Activated CD8-positive, alpha-beta memory T cell treated with anti-CD3 and anti-CD28 coated beads, Interleukin-2, amount 10 ng/mL, durations not matched to agents 7 days and 5 days (primary cell): ENCODE measurements at regions not wholly inside any gene's neighbourhood (a gene's known extent, or its start where the extent isn't known, plus 50 kb on each side); places are given as distances from the start of the nearest gene placed in this dataset.
"Not testable (repeated sequence)": the region's sequence is repeated elsewhere in the genome, so short reads cannot be mapped to it uniquely, and the experiment has no call there.

Experiments
- ATAC-seq: fragments of 150-1000 bp; cut with Tn5 transposase; one replicate; pipeline ENCODE4 v1.10.0; 2021; ENCODE audit warnings: moderate library complexity
- CTCF ChIA-PET: fragments of 350-600 bp; sonication (Branson Sonifier 250); formaldehyde crosslinking; loops from one replicate; lab custom pipeline; 2021; ENCODE audit warnings: antibody characterized with exemption; lab: Charles Lee
- DNase-seq: peaks from one replicate; pipeline ENCODE4 v3.0.0-alpha.2; 2020
- H3K27ac Mint-ChIP-seq: one replicate; pipeline ENCODE4 v1.8.0; 2021; ENCODE audit warnings: mild to moderate bottlenecking, mixed read lengths
- H3K27me3 Mint-ChIP-seq: one replicate; pipeline ENCODE4 v1.8.0; 2021; ENCODE audit warnings: mixed read lengths
- H3K36me3 Mint-ChIP-seq: one replicate; pipeline ENCODE4 v1.8.0; 2021; ENCODE audit warnings: mild to moderate bottlenecking, mixed read lengths
- H3K4me1 Mint-ChIP-seq: one replicate; pipeline ENCODE4 v1.8.0; 2021; ENCODE audit warnings: mixed read lengths
- H3K4me3 Mint-ChIP-seq: one replicate; pipeline ENCODE4 v1.8.0; 2021; ENCODE audit warnings: mild to moderate bottlenecking, moderate library complexity, mixed read lengths
- H3K9me3 Mint-ChIP-seq: one replicate; pipeline ENCODE4 v1.8.0; 2022; ENCODE audit warnings: low read depth, mixed read lengths

DNA sequence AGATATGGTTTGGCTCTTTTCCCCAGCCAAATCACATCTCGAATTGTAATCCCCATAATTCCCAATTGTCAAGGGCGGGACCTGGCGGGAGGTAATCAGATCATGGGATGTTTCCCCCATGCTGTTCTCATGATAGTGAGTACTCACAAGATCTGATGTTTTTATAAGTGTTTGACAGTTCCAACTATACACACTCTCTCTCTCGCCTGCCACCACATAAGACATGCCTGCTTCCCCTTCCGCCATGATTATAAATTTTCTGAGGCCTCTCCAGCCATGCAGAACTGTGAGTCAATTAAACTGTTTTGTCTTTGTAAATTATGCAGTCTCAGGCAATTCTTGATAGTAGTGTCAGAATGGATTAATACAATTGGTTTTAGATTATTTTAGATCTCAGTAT, 475.7 kb upstream of the CYLC2 start:
- DNase-seq (no peak), ATAC-seq (no peak)
- Mint-ChIP-seq H3K27ac (no peak overlapping the region), H3K9me3 (peaks cover 4% of the 10 kb centered on the region), H3K27me3 (no peaks in the 10 kb centered on the region), H3K4me1 (no peaks in the 10 kb centered on the region), H3K36me3 (no peaks in the 10 kb centered on the region), H3K4me3 (no peak overlapping the region)
- CTCF ChIA-PET: no interaction called here

- H3K36me3 Mint-ChIP-seq: no peaks in the 10 kb centered on the region
- ATAC-seq (no peak), DNase-seq (no peak)
- H3K4me3 Mint-ChIP-seq: no peak overlapping the region
- peaks cover 7% of the 10 kb centered on the region for H3K9me3 Mint-ChIP-seq
- H3K4me1 Mint-ChIP-seq: no peaks in the 10 kb centered on the region
- H3K27me3 Mint-ChIP-seq: no peaks in the 10 kb centered on the region
- no peak overlapping the region for H3K27ac Mint-ChIP-seq
- CTCF ChIA-PET: no interaction called here
These were observed 476.8 kb upstream of the CYLC2 start for GRCh38 chr9:102518324-102518723.

DNA sequence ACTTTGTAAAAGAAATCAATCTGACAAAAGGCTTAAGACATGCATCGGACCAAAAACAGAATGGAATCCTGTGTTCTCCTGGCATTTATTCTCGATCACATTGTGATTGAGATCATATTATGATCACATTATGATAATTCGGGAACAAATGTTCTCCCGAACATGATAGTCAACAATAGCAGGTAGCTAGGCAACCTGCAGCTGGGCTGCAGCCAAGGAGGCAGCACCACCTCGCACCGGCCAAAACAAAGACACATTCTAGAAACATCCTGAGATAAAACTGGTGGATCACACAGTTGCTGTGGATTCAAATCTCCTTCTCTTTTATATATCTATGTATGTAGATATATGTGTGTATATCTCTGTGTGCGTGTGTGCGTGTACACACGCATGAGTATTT, 480.6 kb upstream of the CYLC2 start:
- H3K9me3 Mint-ChIP-seq: peaks cover 5% of the 10 kb centered on the region
- no peaks in the 10 kb centered on the region for H3K27me3 Mint-ChIP-seq
- no peaks in the 10 kb centered on the region for H3K4me1 Mint-ChIP-seq
- no peak for ATAC-seq
- H3K27ac Mint-ChIP-seq: no peak overlapping the region
- H3K36me3 Mint-ChIP-seq: no peaks in the 10 kb centered on the region
- no peak overlapping the region for H3K4me3 Mint-ChIP-seq
- DNase-seq: no peak
- CTCF ChIA-PET: no interaction called here

- no peaks in the 10 kb centered on the region for H3K4me1 Mint-ChIP-seq
- H3K27me3 Mint-ChIP-seq: no peaks in the 10 kb centered on the region
- CTCF ChIA-PET: no interaction called here
- H3K4me3 Mint-ChIP-seq: no peak overlapping the region
- ATAC-seq (no peak), DNase-seq (no peak)
- H3K36me3 Mint-ChIP-seq: no peaks in the 10 kb centered on the region
- H3K9me3 Mint-ChIP-seq: no peaks in the 10 kb centered on the region
- no peak overlapping the region for H3K27ac Mint-ChIP-seq
These were observed 488.0 kb upstream of the CYLC2 start for GRCh38 chr9:102507044-102507687.

- CTCF ChIA-PET: no interaction called here
- H3K9me3 Mint-ChIP-seq: peaks cover 2% of the 10 kb centered on the region
- H3K36me3 Mint-ChIP-seq: no peaks in the 10 kb centered on the region
- no peak overlapping the region for H3K4me3 Mint-ChIP-seq
- no peak overlapping the region for H3K27ac Mint-ChIP-seq
- ATAC-seq (no peak), DNase-seq (no peak)
- H3K27me3 Mint-ChIP-seq: no peaks in the 10 kb centered on the region
- H3K4me1 Mint-ChIP-seq: no peaks in the 10 kb centered on the region
These were observed 488.7 kb upstream of the CYLC2 start for GRCh38 chr9:102506406-102506805.

DNA sequence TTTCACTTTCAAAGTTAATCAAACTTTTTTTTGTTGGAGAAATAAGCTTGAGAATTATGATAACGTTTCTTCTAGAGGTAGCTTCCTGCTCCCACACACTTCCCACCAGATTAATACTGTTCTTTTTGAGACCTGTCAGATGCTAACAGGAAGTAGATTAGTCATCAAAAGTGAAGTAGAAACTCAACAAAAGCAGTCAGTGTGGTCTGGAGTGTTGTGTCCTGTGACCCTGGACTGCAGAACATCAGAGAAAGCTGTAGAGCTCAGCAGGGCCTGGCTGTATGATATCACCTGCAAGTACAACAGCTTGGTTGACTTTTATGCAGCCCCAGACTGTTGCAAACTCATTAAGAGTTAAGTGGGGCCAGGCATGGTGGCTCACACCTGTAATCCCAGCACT, 495.7 kb upstream of the CYLC2 start:
- CTCF ChIA-PET: no interaction called here
- no peaks in the 10 kb centered on the region for H3K27me3 Mint-ChIP-seq

GRCh38 chr9:102497709-102498108, 497.4 kb upstream of the CYLC2 start:
- no peaks in the 10 kb centered on the region for H3K36me3 Mint-ChIP-seq
- no peak overlapping the region for H3K4me3 Mint-ChIP-seq
- H3K27ac Mint-ChIP-seq: no peak overlapping the region
- ATAC-seq (no peak), DNase-seq (no peak)
- no peaks in the 10 kb centered on the region for H3K4me1 Mint-ChIP-seq
- H3K9me3 Mint-ChIP-seq: peaks cover 11% of the 10 kb centered on the region
- H3K27me3 Mint-ChIP-seq: no peaks in the 10 kb centered on the region
- CTCF ChIA-PET: no interaction called here

More for the DNA sequence above, 495.7 kb upstream of the CYLC2 start:
- H3K4me1 Mint-ChIP-seq: no peaks in the 10 kb centered on the region
- ATAC-seq (no peak), DNase-seq (no peak)
- peaks cover 11% of the 10 kb centered on the region for H3K9me3 Mint-ChIP-seq
- H3K36me3 Mint-ChIP-seq: no peaks in the 10 kb centered on the region
- H3K27ac Mint-ChIP-seq: no peak overlapping the region
- no peak overlapping the region for H3K4me3 Mint-ChIP-seq

- H3K27ac Mint-ChIP-seq, H3K36me3 Mint-ChIP-seq: not testable (repeated sequence)
These were observed 508.2 kb upstream of the CYLC2 start for GRCh38 chr9:102486976-102487375.

GRCh38 chr9:102483651-102484050, 511.5 kb upstream of the CYLC2 start:
- H3K9me3 Mint-ChIP-seq: peaks cover 7% of the 10 kb centered on the region
- no peaks in the 10 kb centered on the region for H3K27me3 Mint-ChIP-seq
- H3K36me3 Mint-ChIP-seq: no peaks in the 10 kb centered on the region
- ATAC-seq: no peak
- CTCF ChIA-PET: no interaction called here
- no peak overlapping the region for H3K4me3 Mint-ChIP-seq
- DNase-seq: no peak
- no peaks in the 10 kb centered on the region for H3K4me1 Mint-ChIP-seq
- H3K27ac Mint-ChIP-seq: no peak overlapping the region

More at GRCh38 chr9:102486976-102487375, 508.2 kb upstream of the CYLC2 start:
- H3K9me3 Mint-ChIP-seq, ATAC-seq, H3K4me3 Mint-ChIP-seq, CTCF ChIA-PET, H3K27me3 Mint-ChIP-seq, DNase-seq, H3K4me1 Mint-ChIP-seq: not testable (repeated sequence)

GRCh38 chr9:102482776-102483175, 512.4 kb upstream of the CYLC2 start:
- ATAC-seq: no peak
- DNase-seq: no peak
- H3K4me3 Mint-ChIP-seq: no peak overlapping the region
- H3K4me1 Mint-ChIP-seq: no peaks in the 10 kb centered on the region
- CTCF ChIA-PET: no interaction called here
- H3K27ac Mint-ChIP-seq: no peak overlapping the region
- H3K9me3 Mint-ChIP-seq: peaks cover 7% of the 10 kb centered on the region
- H3K27me3 Mint-ChIP-seq: no peaks in the 10 kb centered on the region
- H3K36me3 Mint-ChIP-seq: no peaks in the 10 kb centered on the region

GRCh38 chr9:102479191-102479590, 515.9 kb upstream of the CYLC2 start:
- no peaks in the 10 kb centered on the region for H3K36me3 Mint-ChIP-seq
- ATAC-seq (no peak), DNase-seq (no peak)
- H3K27me3 Mint-ChIP-seq: no peaks in the 10 kb centered on the region
- CTCF ChIA-PET: no interaction called here
- H3K27ac Mint-ChIP-seq: no peak overlapping the region
- H3K4me1 Mint-ChIP-seq: no peaks in the 10 kb centered on the region
- no peak overlapping the region for H3K4me3 Mint-ChIP-seq
- no peaks in the 10 kb centered on the region for H3K9me3 Mint-ChIP-seq

GRCh38 chr9:102474357-102474756, 520.8 kb upstream of the CYLC2 start:
- H3K9me3 Mint-ChIP-seq: peaks cover 4% of the 10 kb centered on the region
- DNase-seq (no peak), ATAC-seq (no peak)
- H3K36me3 Mint-ChIP-seq: no peaks in the 10 kb centered on the region
- no peak overlapping the region for H3K27ac Mint-ChIP-seq
- H3K4me3 Mint-ChIP-seq: no peak overlapping the region
- no peaks in the 10 kb centered on the region for H3K4me1 Mint-ChIP-seq
- no peaks in the 10 kb centered on the region for H3K27me3 Mint-ChIP-seq
- CTCF ChIA-PET: no interaction called here

DNA sequence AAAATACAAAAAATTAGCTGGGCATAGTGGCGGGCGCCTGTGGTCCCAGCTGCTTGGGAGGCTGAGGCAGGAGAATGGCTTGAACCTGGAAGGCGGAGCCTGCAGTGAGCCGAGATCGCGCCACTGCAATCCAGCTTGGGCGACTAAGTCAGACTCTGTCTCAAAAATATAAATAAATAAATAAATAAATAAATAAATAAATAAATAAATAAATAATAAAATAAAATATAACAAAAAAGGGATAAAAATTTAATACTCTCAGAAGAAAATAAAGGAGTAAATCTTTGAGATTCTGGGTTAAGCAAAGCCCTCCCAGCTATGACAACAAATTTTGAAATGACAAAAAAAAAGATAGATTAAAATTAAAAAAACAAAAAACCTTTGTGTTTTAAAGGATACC, 525.7 kb upstream of the CYLC2 start:
- ATAC-seq, CTCF ChIA-PET, DNase-seq, H3K36me3 Mint-ChIP-seq, H3K4me1 Mint-ChIP-seq, H3K4me3 Mint-ChIP-seq, H3K27ac Mint-ChIP-seq, H3K27me3 Mint-ChIP-seq: not testable (repeated sequence)
- H3K9me3 Mint-ChIP-seq: peaks cover 11% of the 10 kb centered on the region

GRCh38 chr9:102461156-102461819, 533.8 kb upstream of the CYLC2 start:
- H3K27ac Mint-ChIP-seq: no peak overlapping the region
- no peaks in the 10 kb centered on the region for H3K27me3 Mint-ChIP-seq

More at GRCh38 chr9:102461156-102461819, 533.8 kb upstream of the CYLC2 start:
- no peak for DNase-seq
- H3K4me3 Mint-ChIP-seq: no peak overlapping the region
- H3K36me3 Mint-ChIP-seq: no peaks in the 10 kb centered on the region
- H3K4me1 Mint-ChIP-seq: no peaks in the 10 kb centered on the region
- peaks cover 8% of the 10 kb centered on the region for H3K9me3 Mint-ChIP-seq
- CTCF ChIA-PET: no interaction called here
- ATAC-seq: no peak
